LNCAP (cell line): ENCODE measurements at regions not wholly inside any gene's neighbourhood (a gene's known extent, or its start where the extent isn't known, plus 50 kb on each side); places are given as distances from the start of the nearest gene placed in this dataset.

Source experiments
- TF ChIP-seq, protein P1 (sequence below): fragments of 450-650 bp; IDR thresholded peaks from 2 replicates; pipeline ENCODE4 v1.5.1; 2017; ENCODE audit warnings: mild to moderate bottlenecking

GRCh38 chrY:8151561-8151960, 1185.7 kb upstream of the TSPY4 start:
- TF ChIP-seq, protein P1, sequence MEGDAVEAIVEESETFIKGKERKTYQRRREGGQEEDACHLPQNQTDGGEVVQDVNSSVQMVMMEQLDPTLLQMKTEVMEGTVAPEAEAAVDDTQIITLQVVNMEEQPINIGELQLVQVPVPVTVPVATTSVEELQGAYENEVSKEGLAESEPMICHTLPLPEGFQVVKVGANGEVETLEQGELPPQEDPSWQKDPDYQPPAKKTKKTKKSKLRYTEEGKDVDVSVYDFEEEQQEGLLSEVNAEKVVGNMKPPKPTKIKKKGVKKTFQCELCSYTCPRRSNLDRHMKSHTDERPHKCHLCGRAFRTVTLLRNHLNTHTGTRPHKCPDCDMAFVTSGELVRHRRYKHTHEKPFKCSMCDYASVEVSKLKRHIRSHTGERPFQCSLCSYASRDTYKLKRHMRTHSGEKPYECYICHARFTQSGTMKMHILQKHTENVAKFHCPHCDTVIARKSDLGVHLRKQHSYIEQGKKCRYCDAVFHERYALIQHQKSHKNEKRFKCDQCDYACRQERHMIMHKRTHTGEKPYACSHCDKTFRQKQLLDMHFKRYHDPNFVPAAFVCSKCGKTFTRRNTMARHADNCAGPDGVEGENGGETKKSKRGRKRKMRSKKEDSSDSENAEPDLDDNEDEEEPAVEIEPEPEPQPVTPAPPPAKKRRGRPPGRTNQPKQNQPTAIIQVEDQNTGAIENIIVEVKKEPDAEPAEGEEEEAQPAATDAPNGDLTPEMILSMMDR, result no peak

- TF ChIP-seq, protein P1, result no peak
Measured at GRCh38 chrY:8128578-8128977, 1208.7 kb upstream of the TSPY4 start.

GRCh38 chrY:8125907-8126571, 1211.2 kb upstream of the TSPY4 start:
- TF ChIP-seq, protein P1, result no peak

- TF ChIP-seq, protein P1, result no peak
Measured at GRCh38 chrY:8121825-8122224, 1210.3 kb upstream of the AMELY start.

DNA sequence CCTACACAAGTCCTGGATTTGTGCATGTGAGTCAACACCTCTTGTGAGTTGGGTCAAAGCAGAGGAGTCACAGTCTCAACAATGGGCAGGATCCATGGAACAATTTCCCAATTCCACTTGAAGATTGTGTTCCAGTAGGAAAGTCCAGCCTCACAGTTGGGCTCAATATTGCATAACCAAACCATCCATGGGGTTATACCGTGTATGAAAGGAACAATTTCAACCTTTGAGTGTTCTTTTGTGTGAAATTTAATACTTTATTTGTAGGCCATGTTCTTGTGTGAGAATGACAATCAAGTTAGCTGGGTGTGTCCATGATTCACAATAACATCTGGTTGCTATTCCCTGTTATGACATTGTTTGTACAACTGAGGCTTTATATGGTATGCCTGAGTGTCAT, 1182.9 kb upstream of the AMELY start:
- TF ChIP-seq, protein P1, result no peak

GRCh38 chrY:8092926-8093325, 1181.4 kb upstream of the AMELY start:
- TF ChIP-seq, protein P1, result no peak

DNA sequence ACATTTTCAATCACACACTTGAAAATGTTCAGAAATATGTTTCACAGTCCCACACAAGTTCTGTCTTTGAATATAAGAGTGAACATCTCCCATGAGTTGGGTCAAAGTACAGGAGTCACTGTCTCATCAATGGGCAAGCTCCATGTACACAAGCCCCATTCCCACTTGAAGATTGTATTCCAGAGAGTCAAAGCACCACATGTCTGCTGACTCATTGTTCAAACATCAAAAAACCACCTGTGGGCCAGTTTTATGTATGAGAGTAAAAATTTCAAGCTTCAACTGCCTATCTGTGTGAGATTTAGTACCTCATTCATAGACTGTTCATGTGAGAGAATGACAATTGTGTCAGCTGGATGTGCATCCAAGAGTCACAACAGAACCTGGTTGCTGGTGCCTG, 1174.4 kb upstream of the AMELY start:
- TF ChIP-seq, protein P1, result no peak

GRCh38 chrY:8084192-8084591, 1172.6 kb upstream of the AMELY start:
- TF ChIP-seq, protein P1, result no peak
